B cell (primary cell): ENCODE measurements at regions not wholly inside any gene's neighbourhood (a gene's known extent, or its start where the extent isn't known, plus 50 kb on each side); places are given as distances from the start of the nearest gene placed in this dataset.
A peak's percentile ranks its signal among the peaks of the same experiment; 100 is the strongest.

ENCODE experiments used
- ATAC-seq: fragments of 200-7000 bp; cut with Tn5 transposase; one replicate; pipeline ENCODE4 v1.10.0; 2021; ENCODE audit warnings: low read depth, mild to moderate bottlenecking, moderate number of reproducible peaks, moderate library complexity
- CTCF ChIA-PET: fragments of 350-600 bp; sonication (Branson Sonifier 250); formaldehyde crosslinking; loops from one replicate; lab custom pipeline; 2021; ENCODE audit warnings: antibody characterized with exemption, inconsistent platforms; lab: Charles Lee
- POLR2A ChIA-PET: fragments of 350-600 bp; sonication (Branson Sonifier 250); formaldehyde crosslinking; loops from one replicate; lab custom pipeline; 2021; ENCODE audit warnings: antibody characterized with exemption; lab: Charles Lee
- DNase-seq: peaks from one replicate; pipeline ENCODE4 v3.0.0; 2013
- H2AFZ ChIP-seq: 2 replicates; pipeline ENCODE4 v1.6.1; 2012; ENCODE audit warnings: mild to moderate bottlenecking, low read depth, low read length; ENCODE audit not compliant: insufficient read depth, poor library complexity, severe bottlenecking
- H3K27ac ChIP-seq, 2 donors: 1 replicate in 1 of 2; 2 replicates in 1 of 2; pipeline ENCODE4 v1.5.1; 2012 to 2013; ENCODE audit warnings: low read length in 2 of 2, mild to moderate bottlenecking in 2 of 2, moderate library complexity in 1 of 2
- H3K27me3 ChIP-seq, 4 experiments: fragments of 200-600 bp in 1 of 4; sonication (generic) in 1 of 4; replicated peaks in 1 of 4; 1 replicate in 2 of 4; 2 replicates in 2 of 4; pipeline versions ENCODE4 v1.6.1 to v1.7.0; 2013 to 2016; ENCODE audit warnings: low read length in 3 of 4, mild to moderate bottlenecking in 2 of 4, mixed read lengths in 1 of 4, moderate library complexity in 1 of 4; ENCODE audit not compliant: insufficient read depth in 4 of 4, control insufficient read depth in 3 of 4; ENCODE audit errors: control extremely low read depth in 1 of 4
- H3K36me3 ChIP-seq, 2 experiments: replicated peaks in 1 of 2; 1 replicate in 1 of 2; 2 replicates in 1 of 2; pipeline versions ENCODE4 v1.6.1 to v1.7.1; 2013; ENCODE audit warnings: low read length in 1 of 2; ENCODE audit not compliant: insufficient read depth in 2 of 2, control insufficient read depth in 1 of 2; ENCODE audit errors: control extremely low read depth in 1 of 2, extremely low read depth in 1 of 2
- H3K4me1 ChIP-seq, 2 donors: fragments of 200-600 bp in 1 of 2; sonication (generic) in 1 of 2; 1 replicate in 1 of 2; 2 replicates in 1 of 2; pipeline versions ENCODE4 v1.5.1 to v1.6.1; 2013 to 2017; ENCODE audit warnings: low read length in 2 of 2; ENCODE audit not compliant: control insufficient read depth in 2 of 2, insufficient read depth in 2 of 2
- H3K4me2 ChIP-seq: replicated peaks from 2 replicates; pipeline ENCODE3; 2012; ENCODE audit warnings: mild to moderate bottlenecking, low read depth, low read length; ENCODE audit not compliant: poor library complexity, severe bottlenecking
- H3K4me3 ChIP-seq, 5 experiments: fragments of 200-600 bp in 1 of 5; sonication (generic) in 1 of 5; 1 replicate in 3 of 5; 2 replicates in 2 of 5; pipeline versions ENCODE4 v1.5.1 to v1.7.0; 2011 to 2016; ENCODE audit warnings: low read length in 4 of 5, mild to moderate bottlenecking in 4 of 5, low read depth in 2 of 5, control low read depth in 1 of 5, moderate library complexity in 1 of 5; ENCODE audit not compliant: insufficient read depth in 1 of 5; ENCODE audit errors: control extremely low read depth in 1 of 5, extremely low read depth in 1 of 5
- H3K79me2 ChIP-seq: fragments of 200-600 bp; sonication (generic); one replicate; pipeline ENCODE4 v1.6.0; 2016; ENCODE audit warnings: low read length; ENCODE audit not compliant: control insufficient read depth, insufficient read depth
- H3K9ac ChIP-seq: fragments of 200-600 bp; sonication (generic); 2 replicates; pipeline ENCODE4 v1.6.1; 2017; ENCODE audit warnings: mild to moderate bottlenecking, low read length, moderate library complexity
- H3K9me3 ChIP-seq, 3 donors: one replicate each; pipeline versions ENCODE4 v1.6.1 to v1.7.1; 2013; ENCODE audit warnings: low read length in 2 of 3; ENCODE audit not compliant: control insufficient read depth in 2 of 3, insufficient read depth in 1 of 3; ENCODE audit errors: control extremely low read depth in 1 of 3
- H4K20me1 ChIP-seq: 2 replicates; pipeline ENCODE4 v1.6.0; 2012; ENCODE audit warnings: mild to moderate bottlenecking, low read length; ENCODE audit not compliant: insufficient read depth, control insufficient read depth, poor library complexity, severe bottlenecking
- H3K27ac Mint-ChIP-seq: one replicate; pipeline ENCODE4 v1.8.0; 2021; ENCODE audit warnings: mixed read lengths
- H3K27me3 Mint-ChIP-seq: one replicate; pipeline ENCODE4 v1.8.0; 2021; ENCODE audit warnings: mixed read lengths
- H3K4me1 Mint-ChIP-seq: one replicate; pipeline ENCODE4 v1.8.0; 2021; ENCODE audit warnings: mixed read lengths
- H3K4me3 Mint-ChIP-seq: one replicate; pipeline ENCODE4 v1.8.0; 2021; ENCODE audit warnings: mixed read lengths
- H3K9me3 Mint-ChIP-seq: one replicate; pipeline ENCODE4 v1.8.0; 2022; ENCODE audit warnings: mixed read lengths; ENCODE audit not compliant: insufficient read depth
- CTCF ChIP-seq: fragments of 200-600 bp; IDR thresholded peaks from one replicate; pipeline ENCODE4 v1.8.0; 2022; ENCODE audit warnings: antibody characterized with exemption, mild to moderate bottlenecking
- EZH2 ChIP-seq: IDR thresholded peaks from 2 replicates; pipeline ENCODE4 v1.6.1; 2012; ENCODE audit warnings: borderline replicate concordance, low read depth, mild to moderate bottlenecking, moderate library complexity, low read length; ENCODE audit not compliant: insufficient read depth, poor library complexity, severe bottlenecking
- WGBS: methylation state at CpG from one replicate; pipeline ENCODE4 v1.1.5; 2013; ENCODE audit warnings: missing lambda C conversion rate; ENCODE audit not compliant: insufficient coverage; 5-methylcytosine and 5-hydroxymethylcytosine counted together
- intact Hi-C: fragments of 100-400 bp; cut with micrococcal nuclease; formaldehyde crosslinking; loops from one replicate; pipeline ENCODE4 v1.10.0; 2022

- peaks cover 0 to 3% of the 10 kb centered on the region in 2 donors for H3K4me1 ChIP-seq
- intact Hi-C loops, result no loop called here
- no peaks in the 10 kb centered on the region for H4K20me1 ChIP-seq
- peaks cover 0 to 7% (median under 1%) of the 10 kb centered on the region in 3 donors for H3K9me3 ChIP-seq
- H3K79me2 ChIP-seq, result no peaks in the 10 kb centered on the region
- H3K4me3 Mint-ChIP-seq, result peak overlapping the region; percentile 18
- peaks cover 31% of the 10 kb centered on the region for H3K27me3 Mint-ChIP-seq
- H3K4me1 Mint-ChIP-seq, result no peaks in the 10 kb centered on the region
- no peaks in the 10 kb centered on the region for H3K36me3 ChIP-seq
- no peak overlapping the region for H2AFZ ChIP-seq
- H3K27ac ChIP-seq, result no peak overlapping the region
- H3K27ac Mint-ChIP-seq, result no peak overlapping the region
- CTCF ChIA-PET, result no interaction called here
- H3K4me2 ChIP-seq, result peak overlapping the region; percentile 43
- TF ChIP-seq CTCF, result no peak
- TF ChIP-seq EZH2, result no peak
- no peak overlapping the region for H3K9ac ChIP-seq
- POLR2A ChIA-PET, result no interaction called here
- WGBS, result 40% methylated on average over 1 of the region's 4 CpGs
- peaks cover 1% of the 10 kb centered on the region for H3K9me3 Mint-ChIP-seq
- no peak overlapping the region for H3K4me3 ChIP-seq
- ATAC-seq (no peak), DNase-seq (no peak)
- H3K27me3 ChIP-seq, result peaks cover 0 to 3% (median 0%) of the 10 kb centered on the region in 4 experiments
Observed at GRCh38 chr10:128187788-128188185, 61.6 kb upstream of the MKI67 start.

GRCh38 chr10:128189176-128189575, 63.0 kb upstream of the MKI67 start:
- H3K9me3 Mint-ChIP-seq, result no peaks in the 10 kb centered on the region
- CTCF ChIA-PET, result no interaction called here
- H3K27me3 Mint-ChIP-seq, result peaks cover 28% of the 10 kb centered on the region
- DNase-seq, result no peak
- peaks cover 0 to 3% (median 0%) of the 10 kb centered on the region in 4 experiments for H3K27me3 ChIP-seq
- 92% methylated on average over 2 of the region's 4 CpGs for WGBS
- H3K27ac ChIP-seq, result no peak overlapping the region
- peaks cover 0 to 3% of the 10 kb centered on the region in 2 donors for H3K4me1 ChIP-seq
- H3K4me3 ChIP-seq, result no peak overlapping the region
- no peaks in the 10 kb centered on the region for H3K36me3 ChIP-seq
- TF ChIP-seq EZH2 (no peak), CTCF (no peak)
- no peaks in the 10 kb centered on the region for H3K4me1 Mint-ChIP-seq
- H3K4me2 ChIP-seq, result no peak overlapping the region
- H3K9me3 ChIP-seq, result no peaks in the 10 kb centered on the region
- intact Hi-C loops, result no loop called here
- no peak overlapping the region for H3K27ac Mint-ChIP-seq
- no peaks in the 10 kb centered on the region for H3K79me2 ChIP-seq
- no peak overlapping the region for H2AFZ ChIP-seq
- POLR2A ChIA-PET, result no interaction called here
- ATAC-seq, result no peak
- no peaks in the 10 kb centered on the region for H4K20me1 ChIP-seq
- H3K9ac ChIP-seq, result no peak overlapping the region
- H3K4me3 Mint-ChIP-seq, result no peak overlapping the region
